Fibroblast of lung (primary cell): ENCODE measurements at regions not wholly inside any gene's neighbourhood (a gene's known extent, or its start where the extent isn't known, plus 50 kb on each side); places are given as distances from the start of the nearest gene placed in this dataset.

Experiments
- DNase-seq, 2 donors: peaks; one replicate each; pipeline versions ENCODE4 v3.0.0 to v3.0.0-alpha.2; 2010; ENCODE audit warnings: low read depth in 2 of 2
- H2AFZ ChIP-seq: 2 replicates; pipeline ENCODE4 v1.5.1; 2012; ENCODE audit warnings: low read length, control low read depth, inconsistent platforms
- H3K27ac ChIP-seq: 2 replicates; pipeline ENCODE4 v1.5.1; 2011; ENCODE audit warnings: low read length, control low read depth; ENCODE audit not compliant: insufficient read depth
- H3K27me3 ChIP-seq: 2 replicates; pipeline ENCODE4 v1.5.1; 2011; ENCODE audit warnings: mild to moderate bottlenecking, low read length; ENCODE audit not compliant: control insufficient read depth, insufficient read depth
- H3K36me3 ChIP-seq: 2 replicates; pipeline ENCODE4 v1.5.1; 2011; ENCODE audit warnings: low read length; ENCODE audit not compliant: control insufficient read depth, insufficient read depth
- H3K4me1 ChIP-seq: 2 replicates; pipeline ENCODE4 v1.5.1; 2011; ENCODE audit warnings: low read length; ENCODE audit not compliant: control insufficient read depth, insufficient read depth; ENCODE audit errors: extremely low read depth
- H3K4me2 ChIP-seq: 2 replicates; pipeline ENCODE4 v1.5.1; 2011; ENCODE audit warnings: low read length, control low read depth; ENCODE audit not compliant: insufficient read depth; ENCODE audit errors: extremely low read depth
- H3K4me3 ChIP-seq, 4 experiments: fragments of 200-600 bp in 1 of 4; sonication (generic) in 1 of 4; replicated peaks in 1 of 4; 2 replicates each; pipeline ENCODE4 v1.5.1; 2011 to 2016; ENCODE audit warnings: low read length in 4 of 4, low read depth in 3 of 4, mild to moderate bottlenecking in 3 of 4, control low read depth in 2 of 4, inconsistent platforms in 1 of 4, mixed read lengths in 1 of 4; ENCODE audit not compliant: insufficient read depth in 1 of 4; ENCODE audit errors: control extremely low read depth in 1 of 4
- H3K79me2 ChIP-seq: 2 replicates; pipeline ENCODE4 v1.5.1; 2012; ENCODE audit warnings: mild to moderate bottlenecking, low read length, inconsistent platforms; ENCODE audit not compliant: control insufficient read depth, insufficient read depth
- H3K9ac ChIP-seq: 2 replicates; pipeline ENCODE4 v1.5.1; 2011; ENCODE audit warnings: mild to moderate bottlenecking, low read length, control low read depth; ENCODE audit not compliant: insufficient read depth
- H3K9me3 ChIP-seq: 2 replicates; pipeline ENCODE4 v1.5.1; 2012; ENCODE audit warnings: low read depth, low read length; ENCODE audit not compliant: control insufficient read depth, insufficient read depth
- H4K20me1 ChIP-seq: 2 replicates; pipeline ENCODE4 v1.5.1; 2011; ENCODE audit warnings: low read length; ENCODE audit not compliant: control insufficient read depth, insufficient read depth; ENCODE audit errors: extremely low read depth
- CTCF ChIP-seq, 2 donors: IDR thresholded peaks in 1 of 2; conservative IDR thresholded peaks in 1 of 2; 1 replicate in 1 of 2; 2 replicates in 1 of 2; pipeline ENCODE4 v1.5.1; 2011 to 2012; ENCODE audit warnings: low read length in 2 of 2, control low read depth in 1 of 2, inconsistent platforms in 1 of 2, low read depth in 1 of 2, mild to moderate bottlenecking in 1 of 2
- EZH2 ChIP-seq: IDR thresholded peaks from 2 replicates; pipeline ENCODE4 v1.5.1; 2012; ENCODE audit warnings: low read length, control low read depth, mild to moderate bottlenecking; ENCODE audit errors: missing control alignments

- H3K4me1 ChIP-seq = no peaks in the 10 kb centered on the region
- H3K79me2 ChIP-seq = no peaks in the 10 kb centered on the region
- H2AFZ ChIP-seq = no peak overlapping the region
- no peak for DNase-seq
- no peaks in the 10 kb centered on the region for H3K9me3 ChIP-seq
- no peak overlapping the region for H3K27ac ChIP-seq
- no peak overlapping the region for H3K4me2 ChIP-seq
- H3K9ac ChIP-seq = no peak overlapping the region
- TF ChIP-seq CTCF (conservative IDR thresholded peaks at IDR 0.05 in 1 of 2, IDR thresholded peaks at IDR 0.05 in 1 of 2; ENCODE audit: low read depth in 1 of 2, low read length in 2 of 2) (no peak), EZH2 (no peak)
- H3K27me3 ChIP-seq = no peaks in the 10 kb centered on the region
- no peaks in the 10 kb centered on the region for H3K36me3 ChIP-seq
- no peak overlapping the region for H3K4me3 ChIP-seq
- H4K20me1 ChIP-seq = no peaks in the 10 kb centered on the region
Measured at GRCh38 chr13:53398051-53398450, 369.4 kb downstream of the OLFM4 start.

GRCh38 chr13:53405616-53406015 is 377.0 kb downstream of the OLFM4 start:
- Histone ChIP-seq H4K20me1 (no peaks in the 10 kb centered on the region), H3K36me3 (no peaks in the 10 kb centered on the region), H3K4me1 (no peaks in the 10 kb centered on the region), H3K9me3 (no peaks in the 10 kb centered on the region), H3K4me2 (no peak overlapping the region), H3K9ac (no peak overlapping the region), H3K4me3 (no peak overlapping the region), H3K27me3 (no peaks in the 10 kb centered on the region), H3K79me2 (no peaks in the 10 kb centered on the region), H3K27ac (no peak overlapping the region), H2AFZ (no peak overlapping the region)
- no peak for TF ChIP-seq EZH2
- TF ChIP-seq CTCF (conservative IDR thresholded peaks at IDR 0.05 in 1 of 2, IDR thresholded peaks at IDR 0.05 in 1 of 2; ENCODE audit: low read depth in 1 of 2, low read length in 2 of 2) = no peak
- DNase-seq = no peak

GRCh38 chr13:53408306-53408705 is 379.7 kb downstream of the OLFM4 start:
- H3K27me3 ChIP-seq = no peaks in the 10 kb centered on the region
- no peak overlapping the region for H3K4me3 ChIP-seq
- no peaks in the 10 kb centered on the region for H3K36me3 ChIP-seq
- H3K4me1 ChIP-seq = no peaks in the 10 kb centered on the region
- H4K20me1 ChIP-seq = no peaks in the 10 kb centered on the region
- H3K27ac ChIP-seq = no peak overlapping the region
- DNase-seq = no peak
- H3K9ac ChIP-seq = no peak overlapping the region
- no peak overlapping the region for H2AFZ ChIP-seq
- no peak overlapping the region for H3K4me2 ChIP-seq
- no peaks in the 10 kb centered on the region for H3K79me2 ChIP-seq
- TF ChIP-seq CTCF (conservative IDR thresholded peaks at IDR 0.05 in 1 of 2, IDR thresholded peaks at IDR 0.05 in 1 of 2; ENCODE audit: low read depth in 1 of 2, low read length in 2 of 2) (no peak), EZH2 (no peak)
- no peaks in the 10 kb centered on the region for H3K9me3 ChIP-seq
